PC-3 (cell line): ENCODE measurements at regions not wholly inside any gene's neighbourhood (a gene's known extent, or its start where the extent isn't known, plus 50 kb on each side); places are given as distances from the start of the nearest gene placed in this dataset.

ENCODE experiments used
- ATAC-seq: fragments of 200-7000 bp; cut with Tn5 transposase; 2 replicates; pipeline ENCODE4 v1.9.1; 2020; ENCODE audit warnings: mild to moderate bottlenecking, moderate library complexity
- BruUV-seq: library from RNA; stranded (reverse); fragments of 400-500 nt; replicated peaks from 2 replicates; lab custom pipeline; 2021; lab: Mats Ljungman, UMichigan
- CTCF ChIA-PET: fragments of 300-600 bp; sonication (Branson Sonifier 250); formaldehyde crosslinking; loops from one replicate; lab custom pipeline; 2022; ENCODE audit warnings: antibody characterized with exemption; lab: Charles Lee
- POLR2A ChIA-PET: fragments of 300-600 bp; sonication (Branson Sonifier 250); formaldehyde crosslinking; loops from one replicate; lab custom pipeline; 2022; ENCODE audit warnings: antibody characterized with exemption; ENCODE audit not compliant: unreplicated experiment; lab: Charles Lee
- DNase-seq: peaks from one replicate; pipeline ENCODE4 v3.0.0-alpha.2; 2015
- H2AFZ ChIP-seq: fragments of 300-600 bp; sonication (generic); 2 replicates; pipeline ENCODE4 v1.6.0; 2016; ENCODE audit warnings: antibody characterized with exemption, low read length
- H3F3A ChIP-seq: fragments of 300-600 bp; sonication (generic); one replicate; pipeline ENCODE4 v1.6.0; 2017; ENCODE audit warnings: antibody characterized with exemption, low read length, control low read depth, mild to moderate bottlenecking; ENCODE audit not compliant: unreplicated experiment
- H3K27ac ChIP-seq: fragments of 300-600 bp; sonication (generic); 2 replicates; pipeline ENCODE4 v1.5.1; 2016; ENCODE audit warnings: mild to moderate bottlenecking, low read length
- H3K27me3 ChIP-seq: fragments of 300-600 bp; sonication (generic); 2 replicates; pipeline ENCODE4 v1.6.1; 2016; ENCODE audit warnings: low read length, mixed read lengths
- H3K36me3 ChIP-seq: fragments of 300-600 bp; sonication (generic); 2 replicates; pipeline ENCODE4 v1.6.1; 2016; ENCODE audit warnings: low read depth, mixed run types, low read length, mixed read lengths
- H3K4me1 ChIP-seq: fragments of 300-600 bp; sonication (generic); 2 replicates; pipeline ENCODE4 v1.5.1; 2016; ENCODE audit warnings: low read length; ENCODE audit not compliant: insufficient read depth
- H3K4me2 ChIP-seq: fragments of 300-600 bp; sonication (generic); 2 replicates; pipeline ENCODE4 v1.6.0; 2016; ENCODE audit warnings: low read length
- H3K4me3 ChIP-seq: fragments of 300-600 bp; sonication (generic); 2 replicates; pipeline ENCODE4 v1.5.1; 2016; ENCODE audit warnings: mild to moderate bottlenecking, low read length, mixed read lengths
- H3K79me2 ChIP-seq: fragments of 300-600 bp; sonication (generic); 2 replicates; pipeline ENCODE4 v1.6.1; 2017; ENCODE audit warnings: low read length, mixed read lengths
- H3K9ac ChIP-seq: fragments of 300-600 bp; sonication (generic); 2 replicates; pipeline ENCODE4 v1.6.0; 2016; ENCODE audit warnings: mild to moderate bottlenecking, low read length
- H3K9me2 ChIP-seq: fragments of 300-600 bp; sonication (generic); replicated peaks from 2 replicates; pipeline ENCODE4 v1.6.1; 2016; ENCODE audit warnings: mixed run types, low read length, mixed read lengths
- H3K9me3 ChIP-seq: fragments of 300-600 bp; sonication (generic); 2 replicates; pipeline ENCODE4 v1.6.1; 2016; ENCODE audit warnings: low read length, mixed read lengths
- H4K20me1 ChIP-seq: fragments of 300-600 bp; sonication (generic); 2 replicates; pipeline ENCODE4 v1.6.1; 2016; ENCODE audit warnings: low read length, mixed read lengths
- CTCF ChIP-seq: fragments of 300-600 bp; sonication (generic); conservative IDR thresholded peaks from 2 replicates; pipeline ENCODE4 v1.5.1; 2017; ENCODE audit warnings: antibody characterized with exemption, low read depth, mild to moderate bottlenecking, low read length
- EZH2 ChIP-seq: fragments of 300-600 bp; sonication (generic); IDR thresholded peaks from one replicate; pipeline ENCODE4 v1.6.1; 2017; ENCODE audit warnings: antibody characterized with exemption, mild to moderate bottlenecking, low read length; ENCODE audit not compliant: unreplicated experiment
- EZH2phosphoT487 ChIP-seq: fragments of 300-600 bp; sonication (generic); IDR thresholded peaks from 2 replicates; pipeline ENCODE4 v1.6.1; 2018; ENCODE audit warnings: mild to moderate bottlenecking, antibody characterized with exemption, low read length, borderline replicate concordance
- intact Hi-C: fragments of 100-400 bp; cut with micrococcal nuclease; formaldehyde crosslinking; loops from 2 replicates; pipeline ENCODE4 v1.9.0; 2023

GRCh38 chr15:85947936-85948335, 131.7 kb upstream of the AGBL1 start:
- BruUV-seq: no TSS peak
- no peak overlapping the region for H3K4me2 ChIP-seq
- H3K9ac ChIP-seq: no peak overlapping the region
- no peaks in the 10 kb centered on the region for H3K9me3 ChIP-seq
- no peak overlapping the region for H3K4me3 ChIP-seq
- no peak for ATAC-seq
- no peak overlapping the region for H3K27ac ChIP-seq
- ChIA-PET CTCF (no interaction called here), POLR2A (no interaction called here)
- intact Hi-C loops: no loop called here
- H2AFZ ChIP-seq: no peak overlapping the region
- H3F3A ChIP-seq: no peaks in the 10 kb centered on the region
- H3K79me2 ChIP-seq: no peaks in the 10 kb centered on the region
- no peak for TF ChIP-seq EZH2
- TF ChIP-seq CTCF: no peak
- TF ChIP-seq EZH2phosphoT487: no peak
- H3K4me1 ChIP-seq: no peaks in the 10 kb centered on the region
- H4K20me1 ChIP-seq: no peaks in the 10 kb centered on the region
- H3K36me3 ChIP-seq: no peaks in the 10 kb centered on the region
- H3K9me2 ChIP-seq: no peaks in the 10 kb centered on the region
- H3K27me3 ChIP-seq: peaks cover 6% of the 10 kb centered on the region; the same call in 1 of the 2 replicates
- no peak for DNase-seq

- no peaks in the 10 kb centered on the region for H4K20me1 ChIP-seq
- DNase-seq (no peak), ATAC-seq (no peak)
- H3K4me2 ChIP-seq: no peak overlapping the region
- H3K36me3 ChIP-seq: no peaks in the 10 kb centered on the region
- ChIA-PET CTCF (no interaction called here), POLR2A (no interaction called here)
- H3K9ac ChIP-seq: no peak overlapping the region
- H3K27ac ChIP-seq: no peak overlapping the region
- no peaks in the 10 kb centered on the region for H3F3A ChIP-seq
- no TSS peak for BruUV-seq
- H3K79me2 ChIP-seq: no peaks in the 10 kb centered on the region
- no peak overlapping the region for H3K4me3 ChIP-seq
- H3K4me1 ChIP-seq: no peaks in the 10 kb centered on the region
- no peaks in the 10 kb centered on the region for H3K27me3 ChIP-seq
- H2AFZ ChIP-seq: no peak overlapping the region
- intact Hi-C loops: no loop called here
- no peaks in the 10 kb centered on the region for H3K9me2 ChIP-seq
- TF ChIP-seq CTCF (no peak), EZH2 (no peak), EZH2phosphoT487 (no peak)
- H3K9me3 ChIP-seq: no peaks in the 10 kb centered on the region
These were observed 129.6 kb upstream of the AGBL1 start for GRCh38 chr15:85950101-85950500.

- ATAC-seq: no peak
- H3F3A ChIP-seq: no peaks in the 10 kb centered on the region
- H3K9me2 ChIP-seq: no peaks in the 10 kb centered on the region
- H3K36me3 ChIP-seq: no peaks in the 10 kb centered on the region
- H2AFZ ChIP-seq: no peak overlapping the region
- no peaks in the 10 kb centered on the region for H3K79me2 ChIP-seq
- no peak overlapping the region for H3K4me3 ChIP-seq
- H3K27ac ChIP-seq: no peak overlapping the region
- POLR2A ChIA-PET: no interaction called here
- H3K9ac ChIP-seq: no peak overlapping the region
- CTCF ChIA-PET: no interaction called here
- BruUV-seq: no TSS peak
- intact Hi-C loops: no loop called here
- H4K20me1 ChIP-seq: no peaks in the 10 kb centered on the region
- DNase-seq: no peak
- no peaks in the 10 kb centered on the region for H3K9me3 ChIP-seq
- 0 out of 2 replicates have a peak, but pooled peaks cover 5% of the 10 kb centered on the region for H3K27me3 ChIP-seq
- H3K4me2 ChIP-seq: no peak overlapping the region
- no peak for TF ChIP-seq EZH2
- TF ChIP-seq CTCF: no peak
- TF ChIP-seq EZH2phosphoT487: no peak
- H3K4me1 ChIP-seq: no peaks in the 10 kb centered on the region
These were observed 125.1 kb upstream of the AGBL1 start for GRCh38 chr15:85954586-85954985.
